HG03571 (cell line): ENCODE measurements at regions not wholly inside any gene's neighbourhood (a gene's known extent, or its start where the extent isn't known, plus 50 kb on each side); places are given as distances from the start of the nearest gene placed in this dataset.
"Not testable (repeated sequence)": the region's sequence is repeated elsewhere in the genome, so short reads cannot be mapped to it uniquely, and the experiment has no call there.

Experiments
- ATAC-seq: cut with Tn5 transposase; IDR thresholded peaks from one replicate; pipeline ENCODE4 v1.9.1; 2021; ENCODE audit not compliant: unreplicated experiment

GRCh38 chr2:186947516-186947915 lies 98.5 kb upstream of the ZSWIM2 start:
- ATAC-seq = no peak

- ATAC-seq = no peak
Observed at GRCh38 chr2:186946896-186947467, 98.0 kb upstream of the ZSWIM2 start.

- no peak for ATAC-seq
Observed at GRCh38 chr2:186941853-186942252, 92.9 kb upstream of the ZSWIM2 start.

- ATAC-seq = no peak
Observed at GRCh38 chr2:186940463-186940862, 91.5 kb upstream of the ZSWIM2 start.

- ATAC-seq = no peak
Observed at GRCh38 chr2:186934420-186934819, 85.5 kb upstream of the ZSWIM2 start.

DNA sequence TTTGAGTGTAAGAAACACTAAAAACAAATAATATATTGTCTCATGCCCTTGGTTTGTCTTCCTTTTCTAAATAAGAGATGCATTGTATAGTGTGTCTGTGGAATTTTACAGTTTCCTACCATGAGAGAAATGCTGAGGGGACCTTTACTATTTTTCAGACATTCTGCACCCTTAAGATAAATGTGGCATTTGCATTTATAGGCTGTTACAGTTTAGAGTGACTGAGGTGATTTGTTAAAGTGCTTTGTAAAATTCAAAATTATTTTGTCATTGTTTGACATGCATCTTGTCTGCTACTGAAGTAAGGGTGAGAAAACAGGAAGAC lies 78.9 kb upstream of the ZSWIM2 start:
- no peak for ATAC-seq

- no peak for ATAC-seq
Observed at GRCh38 chr2:186927185-186927866, 78.4 kb upstream of the ZSWIM2 start.

GRCh38 chr2:186925514-186925913 lies 76.5 kb upstream of the ZSWIM2 start:
- ATAC-seq = no peak

DNA sequence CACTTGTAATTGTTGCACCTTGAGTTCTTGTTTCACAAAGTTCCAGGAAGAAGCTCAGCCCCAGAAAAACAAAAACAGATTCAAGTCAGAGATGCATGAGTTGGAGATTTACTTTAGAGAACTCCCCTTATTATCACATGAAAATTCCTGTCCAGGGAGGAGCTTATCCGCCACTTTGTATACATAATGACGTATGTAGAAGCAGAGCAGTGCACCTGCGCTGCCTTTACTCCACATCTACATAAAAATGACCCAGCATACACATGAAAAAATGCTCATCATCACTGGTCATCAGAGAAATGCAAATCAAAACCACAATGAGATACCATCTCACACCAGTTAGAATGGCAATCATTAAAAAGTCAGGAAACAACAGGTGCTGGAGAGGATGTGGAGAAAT lies 73.3 kb upstream of the ZSWIM2 start:
- ATAC-seq = not testable (repeated sequence)

DNA sequence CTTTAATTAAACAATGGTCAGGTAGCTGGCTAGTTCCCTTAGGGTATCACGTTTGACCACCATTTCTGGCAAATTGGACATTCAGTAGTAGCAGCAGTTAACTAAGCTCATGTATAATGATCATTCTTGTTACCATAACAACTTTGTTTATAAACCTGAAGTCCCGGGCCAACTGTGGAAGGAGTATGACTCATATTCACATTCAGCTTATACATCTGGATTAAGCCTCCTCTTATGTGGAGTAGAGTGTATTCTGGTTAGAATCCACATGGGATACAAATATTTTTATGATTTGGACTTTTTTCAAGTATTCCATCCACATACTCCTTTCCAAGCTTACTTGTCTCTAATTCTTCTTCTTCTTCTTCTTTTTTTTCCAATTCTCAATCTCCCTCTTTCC lies 70.3 kb upstream of the ZSWIM2 start:
- no peak for ATAC-seq

GRCh38 chr2:186918495-186918894 lies 69.5 kb upstream of the ZSWIM2 start:
- ATAC-seq = no peak

DNA sequence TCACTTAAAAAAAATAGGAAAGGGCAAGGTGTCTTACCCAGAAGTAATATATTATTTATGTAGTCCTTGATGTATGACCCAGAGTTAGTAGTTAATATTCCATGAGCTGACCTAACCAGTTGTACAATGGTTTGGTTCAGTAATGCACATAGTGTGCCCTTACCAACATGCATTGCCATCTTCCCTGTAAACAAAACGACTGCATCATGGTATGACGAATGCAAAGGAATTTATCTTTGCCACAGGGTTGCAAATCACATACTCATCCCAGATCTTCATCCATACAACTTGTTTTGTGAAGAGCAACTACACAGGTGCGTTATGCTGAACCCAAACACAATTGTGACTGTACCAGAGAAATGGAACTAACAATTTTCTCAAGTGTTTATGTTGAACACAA lies 68.9 kb upstream of the ZSWIM2 start:
- no peak for ATAC-seq

- peak; percentile 78 for ATAC-seq
Observed at GRCh38 chr2:186913870-186914269, 64.9 kb upstream of the ZSWIM2 start.

DNA sequence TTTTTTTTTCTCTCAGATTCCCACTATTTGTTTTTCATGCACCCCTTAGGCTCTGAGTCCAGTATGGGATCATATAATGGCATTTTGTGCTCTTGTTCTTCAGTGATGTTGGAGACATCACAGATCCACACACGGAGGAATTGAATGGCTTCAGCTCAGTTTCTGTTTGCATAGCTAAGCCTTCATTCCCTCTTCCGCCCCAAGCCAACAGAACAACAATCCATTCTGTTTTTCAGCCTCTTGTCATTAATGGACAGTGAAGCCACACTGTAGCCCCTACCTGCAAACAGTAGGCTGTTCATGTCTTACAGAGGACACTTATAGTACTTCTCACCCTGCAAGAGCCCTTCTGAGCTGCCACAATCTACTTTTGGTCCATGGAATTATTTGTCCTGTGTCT lies 64.0 kb upstream of the ZSWIM2 start:
- no peak for ATAC-seq

DNA sequence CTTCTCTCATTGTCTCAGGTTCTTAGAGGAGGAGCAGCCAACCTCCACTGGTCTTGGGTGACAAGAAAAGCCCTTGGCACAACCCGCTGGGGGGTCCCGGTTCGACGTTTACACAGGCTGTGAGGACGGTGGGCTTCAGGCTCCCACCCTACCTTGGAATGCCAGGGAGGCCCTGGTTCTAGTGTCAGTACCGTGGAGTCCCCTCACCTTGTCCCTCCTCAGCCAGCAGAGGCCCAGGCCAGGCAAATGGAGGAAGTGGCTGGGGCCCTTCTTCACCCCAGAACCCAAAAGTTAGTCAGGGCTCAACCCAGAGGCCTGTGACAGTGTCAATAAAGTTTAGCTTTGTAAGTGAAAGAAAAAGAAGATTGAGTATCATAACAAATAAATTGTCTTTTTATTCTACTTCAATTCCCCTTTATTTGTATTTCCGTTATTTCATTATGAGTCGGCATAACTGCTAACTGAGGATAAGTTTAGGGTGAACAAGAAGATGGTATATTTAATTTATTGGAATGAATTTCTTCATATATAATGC lies 62.6 kb upstream of the ZSWIM2 start:
- ATAC-seq = no peak

DNA sequence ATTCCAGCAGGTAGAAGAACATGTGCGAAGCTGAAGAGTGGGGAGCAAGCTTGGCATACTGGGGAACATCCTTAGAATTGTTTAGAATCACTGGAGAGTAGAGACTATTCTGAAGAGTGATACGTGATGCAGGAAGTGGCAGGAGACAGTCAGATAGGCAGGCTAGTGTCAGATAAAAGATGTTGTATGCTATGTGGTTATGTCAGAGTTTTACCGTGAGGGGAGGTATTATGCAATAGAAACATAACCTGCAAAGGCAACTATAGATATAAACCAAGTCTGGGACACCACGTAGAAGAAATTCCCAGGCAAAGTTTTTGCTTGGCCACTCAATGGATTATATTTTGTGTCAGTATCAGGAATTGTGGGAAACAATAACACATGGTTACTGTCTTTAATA lies 62.0 kb upstream of the ZSWIM2 start:
- no peak for ATAC-seq

DNA sequence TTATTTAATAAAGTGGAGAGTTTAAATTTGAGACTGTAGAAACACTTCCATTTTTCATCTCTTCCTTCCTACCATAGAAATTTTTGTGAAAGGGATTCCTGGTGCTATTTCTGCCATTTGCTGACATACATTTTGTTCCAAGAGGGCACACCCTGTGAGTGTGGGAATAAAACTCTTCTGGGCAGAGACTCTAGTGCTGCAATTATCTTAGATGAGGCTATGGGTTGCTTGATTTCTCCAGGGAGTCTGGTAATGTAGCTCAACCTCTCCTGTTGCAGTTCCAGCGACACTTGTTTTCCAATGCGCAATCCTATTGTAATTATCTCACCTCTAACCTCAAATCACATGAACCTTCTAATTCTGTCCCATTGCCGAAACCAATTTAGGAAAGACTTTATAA lies 60.1 kb upstream of the ZSWIM2 start:
- ATAC-seq = no peak

GRCh38 chr2:186907897-186908296 lies 58.9 kb upstream of the ZSWIM2 start:
- no peak for ATAC-seq

DNA sequence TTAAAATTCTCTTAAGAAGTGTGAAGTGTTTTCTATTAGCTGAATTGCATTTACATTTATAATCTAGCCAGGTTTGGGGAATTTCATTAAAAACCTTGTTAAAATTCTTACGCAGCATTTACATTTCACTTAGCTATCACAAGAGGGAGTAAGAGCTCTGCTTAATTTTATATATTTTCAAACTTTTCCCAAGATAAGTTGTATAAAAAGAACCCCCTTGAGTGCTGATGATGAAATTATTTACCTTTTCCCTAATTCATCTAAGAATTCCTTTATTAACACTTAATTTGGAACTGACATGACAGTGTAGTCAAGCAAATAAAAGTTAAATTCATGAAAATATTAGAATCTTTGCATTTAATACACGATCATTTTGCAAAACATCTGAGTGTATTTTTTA lies 54.2 kb upstream of the ZSWIM2 start:
- no peak for ATAC-seq
